ENCODE measurements at regions not wholly inside any gene's neighbourhood (a gene's known extent, or its start where the extent isn't known, plus 50 kb on each side); places are given as distances from the start of the nearest gene placed in this dataset.

DNA sequence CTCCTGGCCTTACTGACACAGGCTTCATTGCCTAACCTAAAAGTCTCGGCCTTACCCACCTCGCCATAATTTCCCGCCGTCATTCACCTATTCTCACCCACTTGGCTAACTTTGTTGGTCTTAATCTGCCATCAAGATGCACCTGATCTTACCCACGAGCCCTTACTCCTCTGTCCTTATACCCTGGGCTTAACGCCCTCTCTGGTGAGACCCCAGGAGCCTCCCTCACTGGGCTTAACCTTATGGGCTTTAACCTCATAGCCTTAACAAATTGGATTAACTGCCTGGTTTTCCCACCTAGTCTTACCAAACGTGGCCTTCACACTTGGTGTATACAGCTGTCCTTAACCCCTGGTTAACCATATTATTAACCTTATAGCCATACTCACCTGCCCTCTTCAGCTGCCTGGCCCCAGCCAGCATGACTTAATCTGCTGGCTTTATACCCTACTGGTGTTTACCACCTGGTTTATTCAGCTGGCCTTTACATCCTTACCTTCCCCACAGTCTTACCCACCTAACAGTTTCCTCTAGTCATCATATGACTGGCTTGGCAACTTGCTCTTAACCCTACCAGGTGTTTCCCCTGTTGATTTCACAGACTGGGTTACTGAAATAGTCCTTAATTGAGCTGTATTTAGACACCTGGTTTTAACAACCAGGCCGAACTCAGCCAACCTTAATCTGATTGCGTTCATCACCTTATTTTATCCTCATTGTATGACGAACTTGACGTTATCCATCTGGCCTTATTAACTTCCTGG lies 132.0 kb upstream of the ZSWIM2 start (continued):
- TF ChIP-seq, protein P1, sequence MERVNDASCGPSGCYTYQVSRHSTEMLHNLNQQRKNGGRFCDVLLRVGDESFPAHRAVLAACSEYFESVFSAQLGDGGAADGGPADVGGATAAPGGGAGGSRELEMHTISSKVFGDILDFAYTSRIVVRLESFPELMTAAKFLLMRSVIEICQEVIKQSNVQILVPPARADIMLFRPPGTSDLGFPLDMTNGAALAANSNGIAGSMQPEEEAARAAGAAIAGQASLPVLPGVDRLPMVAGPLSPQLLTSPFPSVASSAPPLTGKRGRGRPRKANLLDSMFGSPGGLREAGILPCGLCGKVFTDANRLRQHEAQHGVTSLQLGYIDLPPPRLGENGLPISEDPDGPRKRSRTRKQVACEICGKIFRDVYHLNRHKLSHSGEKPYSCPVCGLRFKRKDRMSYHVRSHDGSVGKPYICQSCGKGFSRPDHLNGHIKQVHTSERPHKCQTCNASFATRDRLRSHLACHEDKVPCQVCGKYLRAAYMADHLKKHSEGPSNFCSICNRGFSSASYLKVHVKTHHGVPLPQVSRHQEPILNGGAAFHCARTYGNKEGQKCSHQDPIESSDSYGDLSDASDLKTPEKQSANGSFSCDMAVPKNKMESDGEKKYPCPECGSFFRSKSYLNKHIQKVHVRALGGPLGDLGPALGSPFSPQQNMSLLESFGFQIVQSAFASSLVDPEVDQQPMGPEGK (CRISPR knock-in tag; IDR thresholded peaks at IDR 0.05; ENCODE audit: borderline replicate concordance): no peak
- TF ChIP-seq, protein P2, sequence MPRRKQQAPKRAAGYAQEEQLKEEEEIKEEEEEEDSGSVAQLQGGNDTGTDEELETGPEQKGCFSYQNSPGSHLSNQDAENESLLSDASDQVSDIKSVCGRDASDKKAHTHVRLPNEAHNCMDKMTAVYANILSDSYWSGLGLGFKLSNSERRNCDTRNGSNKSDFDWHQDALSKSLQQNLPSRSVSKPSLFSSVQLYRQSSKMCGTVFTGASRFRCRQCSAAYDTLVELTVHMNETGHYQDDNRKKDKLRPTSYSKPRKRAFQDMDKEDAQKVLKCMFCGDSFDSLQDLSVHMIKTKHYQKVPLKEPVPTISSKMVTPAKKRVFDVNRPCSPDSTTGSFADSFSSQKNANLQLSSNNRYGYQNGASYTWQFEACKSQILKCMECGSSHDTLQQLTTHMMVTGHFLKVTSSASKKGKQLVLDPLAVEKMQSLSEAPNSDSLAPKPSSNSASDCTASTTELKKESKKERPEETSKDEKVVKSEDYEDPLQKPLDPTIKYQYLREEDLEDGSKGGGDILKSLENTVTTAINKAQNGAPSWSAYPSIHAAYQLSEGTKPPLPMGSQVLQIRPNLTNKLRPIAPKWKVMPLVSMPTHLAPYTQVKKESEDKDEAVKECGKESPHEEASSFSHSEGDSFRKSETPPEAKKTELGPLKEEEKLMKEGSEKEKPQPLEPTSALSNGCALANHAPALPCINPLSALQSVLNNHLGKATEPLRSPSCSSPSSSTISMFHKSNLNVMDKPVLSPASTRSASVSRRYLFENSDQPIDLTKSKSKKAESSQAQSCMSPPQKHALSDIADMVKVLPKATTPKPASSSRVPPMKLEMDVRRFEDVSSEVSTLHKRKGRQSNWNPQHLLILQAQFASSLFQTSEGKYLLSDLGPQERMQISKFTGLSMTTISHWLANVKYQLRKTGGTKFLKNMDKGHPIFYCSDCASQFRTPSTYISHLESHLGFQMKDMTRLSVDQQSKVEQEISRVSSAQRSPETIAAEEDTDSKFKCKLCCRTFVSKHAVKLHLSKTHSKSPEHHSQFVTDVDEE (CRISPR knock-in tag; IDR thresholded peaks at IDR 0.05): no peak
- TF ChIP-seq CSDC2 (CRISPR knock-in tag; IDR thresholded peaks at IDR 0.05): no peak
- TF ChIP-seq TOX (CRISPR knock-in tag; IDR thresholded peaks at IDR 0.05; ENCODE audit: borderline replicate concordance): no peak

DNA sequence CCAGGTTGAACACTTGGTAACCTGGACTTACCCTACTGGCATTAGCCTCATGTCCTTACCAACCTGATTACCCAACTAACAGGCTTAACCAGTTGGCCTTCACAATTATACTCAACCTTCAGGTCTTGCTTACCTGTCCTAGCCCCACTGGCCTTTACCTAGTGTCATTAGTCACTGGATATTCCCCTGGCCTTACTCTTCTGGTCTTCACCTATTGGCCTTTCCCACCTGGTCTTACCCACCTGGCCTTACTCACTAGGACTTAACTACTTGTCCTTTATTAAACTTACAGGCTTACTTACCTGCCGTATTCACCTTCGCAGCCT lies 131.1 kb upstream of the ZSWIM2 start:
- TF ChIP-seq ZFP30 (CRISPR knock-in tag; IDR thresholded peaks at IDR 0.05) (no peak), ZC3H10 (CRISPR knock-in tag; IDR thresholded peaks at IDR 0.05) (no peak), CSDC2 (CRISPR knock-in tag; IDR thresholded peaks at IDR 0.05) (no peak), SNAI2 (CRISPR knock-in tag; IDR thresholded peaks at IDR 0.05) (no peak), ZNF8 (CRISPR knock-in tag; IDR thresholded peaks at IDR 0.05) (no peak), ARNTL (CRISPR knock-in tag; IDR thresholded peaks at IDR 0.05; ENCODE audit: borderline replicate concordance, low read depth) (no peak), RARB (CRISPR knock-in tag; IDR thresholded peaks at IDR 0.05) (no peak), ZNF70 (CRISPR knock-in tag; IDR thresholded peaks at IDR 0.05) (no peak), PPARA (CRISPR knock-in tag; IDR thresholded peaks at IDR 0.05; ENCODE audit: borderline replicate concordance) (no peak), OSR1 (CRISPR knock-in tag; IDR thresholded peaks at IDR 0.05) (no peak), ESRRG (CRISPR knock-in tag; IDR thresholded peaks at IDR 0.05) (no peak), BACH2 (CRISPR knock-in tag; IDR thresholded peaks at IDR 0.05; ENCODE audit: borderline replicate concordance) (no peak), ISL1 (CRISPR knock-in tag; IDR thresholded peaks at IDR 0.05) (no peak), ZFP3 (CRISPR knock-in tag; IDR thresholded peaks at IDR 0.05) (no peak)
- TF ChIP-seq, protein P1 (CRISPR knock-in tag; IDR thresholded peaks at IDR 0.05; ENCODE audit: borderline replicate concordance): no peak
- TF ChIP-seq, protein P3, sequence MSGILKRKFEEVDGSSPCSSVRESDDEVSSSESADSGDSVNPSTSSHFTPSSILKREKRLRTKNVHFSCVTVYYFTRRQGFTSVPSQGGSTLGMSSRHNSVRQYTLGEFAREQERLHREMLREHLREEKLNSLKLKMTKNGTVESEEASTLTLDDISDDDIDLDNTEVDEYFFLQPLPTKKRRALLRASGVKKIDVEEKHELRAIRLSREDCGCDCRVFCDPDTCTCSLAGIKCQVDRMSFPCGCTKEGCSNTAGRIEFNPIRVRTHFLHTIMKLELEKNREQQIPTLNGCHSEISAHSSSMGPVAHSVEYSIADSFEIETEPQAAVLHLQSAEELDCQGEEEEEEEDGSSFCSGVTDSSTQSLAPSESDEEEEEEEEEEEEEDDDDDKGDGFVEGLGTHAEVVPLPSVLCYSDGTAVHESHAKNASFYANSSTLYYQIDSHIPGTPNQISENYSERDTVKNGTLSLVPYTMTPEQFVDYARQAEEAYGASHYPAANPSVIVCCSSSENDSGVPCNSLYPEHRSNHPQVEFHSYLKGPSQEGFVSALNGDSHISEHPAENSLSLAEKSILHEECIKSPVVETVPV (CRISPR knock-in tag; IDR thresholded peaks at IDR 0.05): no peak
- TF ChIP-seq, protein P4, sequence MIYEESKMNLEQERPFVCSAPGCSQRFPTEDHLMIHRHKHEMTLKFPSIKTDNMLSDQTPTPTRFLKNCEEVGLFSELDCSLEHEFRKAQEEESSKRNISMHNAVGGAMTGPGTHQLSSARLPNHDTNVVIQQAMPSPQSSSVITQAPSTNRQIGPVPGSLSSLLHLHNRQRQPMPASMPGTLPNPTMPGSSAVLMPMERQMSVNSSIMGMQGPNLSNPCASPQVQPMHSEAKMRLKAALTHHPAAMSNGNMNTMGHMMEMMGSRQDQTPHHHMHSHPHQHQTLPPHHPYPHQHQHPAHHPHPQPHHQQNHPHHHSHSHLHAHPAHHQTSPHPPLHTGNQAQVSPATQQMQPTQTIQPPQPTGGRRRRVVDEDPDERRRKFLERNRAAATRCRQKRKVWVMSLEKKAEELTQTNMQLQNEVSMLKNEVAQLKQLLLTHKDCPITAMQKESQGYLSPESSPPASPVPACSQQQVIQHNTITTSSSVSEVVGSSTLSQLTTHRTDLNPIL (CRISPR knock-in tag; IDR thresholded peaks at IDR 0.05; ENCODE audit: low read depth): no peak
- TF ChIP-seq, protein P5, sequence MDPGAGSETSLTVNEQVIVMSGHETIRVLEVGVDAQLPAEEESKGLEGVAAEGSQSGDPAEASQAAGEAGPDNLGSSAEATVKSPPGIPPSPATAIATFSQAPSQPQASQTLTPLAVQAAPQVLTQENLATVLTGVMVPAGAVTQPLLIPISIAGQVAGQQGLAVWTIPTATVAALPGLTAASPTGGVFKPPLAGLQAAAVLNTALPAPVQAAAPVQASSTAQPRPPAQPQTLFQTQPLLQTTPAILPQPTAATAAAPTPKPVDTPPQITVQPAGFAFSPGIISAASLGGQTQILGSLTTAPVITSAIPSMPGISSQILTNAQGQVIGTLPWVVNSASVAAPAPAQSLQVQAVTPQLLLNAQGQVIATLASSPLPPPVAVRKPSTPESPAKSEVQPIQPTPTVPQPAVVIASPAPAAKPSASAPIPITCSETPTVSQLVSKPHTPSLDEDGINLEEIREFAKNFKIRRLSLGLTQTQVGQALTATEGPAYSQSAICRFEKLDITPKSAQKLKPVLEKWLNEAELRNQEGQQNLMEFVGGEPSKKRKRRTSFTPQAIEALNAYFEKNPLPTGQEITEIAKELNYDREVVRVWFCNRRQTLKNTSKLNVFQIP (CRISPR knock-in tag; IDR thresholded peaks at IDR 0.05; ENCODE audit: borderline replicate concordance, low read depth): no peak
- TF ChIP-seq, protein P2 (CRISPR knock-in tag; IDR thresholded peaks at IDR 0.05): no peak
- ATAC-seq: no peak

Measured in SK-N-SH treated with all-trans-retinoic acid at 6 μM for 48 hours (cell line).